NCI-H345 (cell line): ENCODE measurements at regions not wholly inside any gene's neighbourhood (a gene's known extent, or its start where the extent isn't known, plus 50 kb on each side); places are given as distances from the start of the nearest gene placed in this dataset.
"Not testable (repeated sequence)": the region's sequence is repeated elsewhere in the genome, so short reads cannot be mapped to it uniquely, and the experiment has no call there.

Experiments
- DNase-seq: peaks from one replicate; lab custom pipeline; 2025; lab: John Stamatoyannopoulos, UW

DNA sequence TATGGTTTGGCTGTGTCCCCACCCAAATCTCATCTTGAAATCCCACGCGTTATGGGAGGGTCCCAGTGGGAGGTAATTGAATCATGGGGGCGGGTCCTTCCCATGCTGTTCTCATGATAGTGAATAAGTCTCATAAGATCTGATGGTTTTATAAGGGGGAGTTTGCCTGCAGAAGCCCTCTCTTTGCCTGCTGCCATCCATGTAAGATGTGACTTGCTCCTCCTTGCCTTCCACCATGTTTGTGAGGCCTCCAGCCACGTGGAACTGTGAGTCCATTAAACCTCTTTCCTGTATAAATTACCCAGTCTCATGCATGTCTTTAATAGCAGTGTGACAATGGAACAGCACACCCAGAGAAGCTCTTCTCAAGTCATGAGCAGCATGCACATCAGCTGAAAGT lies 119.1 kb upstream of the CARD11 start:
- DNase-seq: not testable (repeated sequence)

DNA sequence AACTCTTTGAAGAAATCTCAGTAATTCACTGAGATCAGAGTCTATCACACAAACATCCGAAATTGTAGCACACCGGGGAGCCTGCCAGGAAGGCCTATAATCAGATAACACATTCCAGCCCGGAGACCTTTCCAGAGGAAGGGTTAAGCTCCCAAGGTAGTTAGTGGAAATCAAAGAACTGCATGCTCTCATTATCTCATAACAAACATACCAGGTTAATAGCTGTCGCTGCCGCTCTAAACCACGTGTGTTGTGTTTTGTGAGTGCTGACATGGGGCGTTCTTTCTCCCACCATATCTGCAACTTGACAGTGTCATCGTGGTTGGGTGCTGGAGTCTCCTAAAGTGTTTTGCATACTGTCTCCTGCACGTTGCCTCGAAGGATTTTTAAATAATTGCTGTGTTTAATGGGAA lies 120.7 kb upstream of the CARD11 start:
- no peak for DNase-seq

DNA sequence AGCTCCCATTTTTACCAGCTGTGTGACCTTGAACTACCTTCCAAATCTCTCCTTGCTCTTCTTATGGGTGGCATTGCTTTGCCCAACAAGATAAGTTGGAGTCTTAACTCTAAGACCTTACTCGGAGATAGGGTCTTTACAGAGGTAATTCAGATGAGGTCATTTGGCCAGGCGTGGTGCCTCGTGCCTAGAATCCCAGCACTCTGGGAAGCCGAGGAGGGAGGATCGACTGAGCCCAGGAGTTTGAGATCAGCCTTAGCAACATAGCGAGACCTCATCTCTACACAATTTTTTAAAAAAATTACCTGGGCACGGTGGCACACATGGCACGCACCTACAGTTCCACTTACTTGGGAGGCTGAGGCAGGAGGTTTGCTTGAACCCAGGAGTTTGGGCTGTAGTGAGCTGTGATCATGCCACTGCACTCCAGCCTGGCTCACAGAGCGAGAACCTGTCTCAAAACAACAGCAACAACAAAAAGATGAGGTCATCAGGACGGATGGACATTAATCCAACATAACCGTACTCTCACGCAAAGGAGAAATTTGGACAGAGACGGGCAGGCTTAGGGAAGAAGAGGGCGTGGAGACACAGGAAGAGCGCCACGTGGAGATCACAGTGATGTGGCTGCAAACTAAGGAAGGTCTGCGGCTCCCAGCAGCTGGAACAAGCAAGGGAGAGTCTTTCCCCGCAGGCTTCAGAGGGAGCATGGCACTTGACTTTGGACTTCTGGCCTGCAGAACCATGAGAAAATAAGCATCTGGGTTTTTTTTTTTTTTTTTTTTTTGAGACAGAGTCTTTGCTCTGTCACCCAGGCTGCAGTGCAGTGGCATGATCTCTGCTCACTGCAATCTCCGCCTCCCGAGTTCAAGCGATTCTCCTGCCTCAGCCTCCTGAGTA lies 122.3 kb upstream of the CARD11 start:
- no peak for DNase-seq

DNA sequence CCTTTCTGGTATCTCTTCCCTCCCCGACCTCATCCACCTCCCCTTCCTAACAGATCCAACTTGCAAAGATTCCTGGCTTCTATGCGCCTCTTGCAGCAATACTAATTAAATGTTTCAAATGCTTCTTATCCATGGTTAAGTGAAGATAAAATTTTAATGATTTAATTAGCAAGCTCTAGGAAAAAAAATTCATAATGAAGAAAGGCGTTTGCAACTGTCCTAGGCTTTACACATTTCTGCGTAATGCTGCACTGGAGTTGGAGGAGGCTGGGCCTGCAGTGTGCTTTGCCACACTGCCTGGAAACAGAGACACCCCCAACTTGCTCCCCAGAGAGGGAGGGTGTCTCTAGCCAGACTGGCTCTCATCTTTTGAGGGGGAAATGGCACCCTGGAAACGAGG lies 123.9 kb upstream of the CARD11 start:
- DNase-seq: no peak

DNA sequence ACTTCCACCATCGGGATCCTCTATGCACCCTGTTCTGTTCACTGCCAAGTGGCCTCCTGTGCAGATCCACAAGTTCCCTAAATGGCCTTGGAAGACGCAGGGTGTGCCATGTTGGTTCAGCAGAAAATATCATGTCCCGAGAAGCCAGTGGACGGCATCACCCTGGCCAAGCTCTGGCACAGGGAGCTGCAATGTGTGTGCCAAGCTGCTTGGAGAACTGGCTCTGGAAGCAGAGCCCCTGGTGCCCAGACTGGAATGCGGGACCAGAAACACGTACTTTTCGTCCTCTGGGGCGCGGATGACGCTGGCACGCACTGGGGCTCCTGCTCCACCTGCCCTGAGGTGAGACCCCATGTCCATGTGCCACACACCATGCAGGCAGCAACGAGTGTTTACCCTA lies 124.7 kb upstream of the CARD11 start:
- DNase-seq: no peak

DNA sequence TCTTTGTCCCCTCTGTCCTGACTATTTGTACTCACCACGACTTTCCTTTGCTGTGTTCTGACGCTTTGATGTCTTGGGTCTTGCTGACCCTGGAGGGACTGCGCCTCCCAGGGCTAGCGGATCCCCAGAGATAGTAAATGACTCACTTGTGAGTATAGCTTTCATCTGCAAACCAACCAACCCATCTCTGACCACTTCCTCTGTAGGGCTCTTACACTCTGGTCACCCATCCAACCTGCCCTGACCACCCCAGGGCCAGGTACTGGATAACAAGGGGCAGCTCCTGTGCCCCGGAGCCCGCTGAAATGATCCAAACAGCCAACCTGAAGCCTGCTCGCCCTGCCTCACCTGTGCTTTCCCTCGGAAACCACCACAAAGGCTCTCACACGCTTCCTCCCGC lies 125.2 kb upstream of the CARD11 start:
- no peak for DNase-seq

DNA sequence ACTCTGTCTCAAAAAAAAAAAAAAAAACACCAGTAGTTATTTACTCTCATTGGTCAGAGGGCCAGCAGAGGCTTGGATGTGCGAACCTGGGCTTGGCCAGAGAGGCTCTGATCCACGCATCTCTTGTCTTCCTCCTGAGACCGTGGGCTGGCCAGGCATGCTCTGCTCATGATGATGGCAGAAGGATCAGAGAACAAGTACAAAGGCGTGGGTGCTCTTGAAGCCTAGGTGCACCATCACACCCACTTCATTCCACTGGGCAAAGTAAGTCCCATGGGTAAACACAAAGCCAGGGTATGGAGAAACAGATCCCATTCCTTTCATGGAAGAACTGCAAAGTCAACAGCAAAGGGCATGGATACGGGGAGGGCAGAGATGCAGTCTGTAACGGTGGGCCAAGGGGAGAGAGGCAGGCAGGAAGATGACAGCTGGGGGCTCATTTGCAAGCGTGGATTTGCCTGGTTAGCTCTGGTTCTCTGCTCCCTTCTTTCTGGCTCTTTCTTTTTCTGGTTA lies 128.2 kb upstream of the SDK1 start:
- no peak for DNase-seq

DNA sequence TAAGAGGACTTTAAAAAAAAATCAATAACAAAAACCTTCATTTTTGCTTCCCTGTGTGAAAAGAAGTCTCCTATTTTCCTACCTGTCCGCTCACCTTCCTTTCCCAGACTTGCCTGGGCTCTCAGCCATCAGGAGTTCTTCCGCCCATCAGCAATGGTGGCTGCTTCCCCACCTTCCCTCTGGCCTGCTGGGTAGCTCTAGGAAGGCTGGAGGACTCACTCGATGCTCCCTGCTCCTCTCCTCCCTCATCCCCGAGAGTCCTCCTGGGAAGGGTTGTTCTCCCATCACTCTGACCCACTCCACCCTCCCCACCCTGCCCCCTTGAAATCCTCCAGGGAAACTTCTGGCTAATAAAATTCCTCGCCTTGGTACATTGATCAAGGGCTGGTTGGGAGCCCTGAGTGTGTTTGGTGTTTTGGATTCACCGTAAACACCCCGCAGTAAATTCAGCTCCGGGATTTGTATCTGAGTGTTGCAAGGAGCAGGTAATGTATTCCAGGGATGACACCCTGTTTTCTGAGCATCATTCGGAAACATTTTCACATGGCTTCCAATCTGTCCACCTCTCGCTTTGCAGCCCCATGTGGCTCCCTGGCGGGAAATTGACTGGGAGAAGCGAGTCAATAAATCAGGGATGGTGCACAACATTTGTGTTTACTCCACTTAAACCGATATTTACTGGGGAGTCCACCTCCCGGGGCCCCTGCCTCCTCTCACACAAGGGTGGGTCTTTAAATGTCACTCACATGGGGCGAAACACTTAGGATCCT lies 126.4 kb upstream of the SDK1 start:
- DNase-seq: no peak

DNA sequence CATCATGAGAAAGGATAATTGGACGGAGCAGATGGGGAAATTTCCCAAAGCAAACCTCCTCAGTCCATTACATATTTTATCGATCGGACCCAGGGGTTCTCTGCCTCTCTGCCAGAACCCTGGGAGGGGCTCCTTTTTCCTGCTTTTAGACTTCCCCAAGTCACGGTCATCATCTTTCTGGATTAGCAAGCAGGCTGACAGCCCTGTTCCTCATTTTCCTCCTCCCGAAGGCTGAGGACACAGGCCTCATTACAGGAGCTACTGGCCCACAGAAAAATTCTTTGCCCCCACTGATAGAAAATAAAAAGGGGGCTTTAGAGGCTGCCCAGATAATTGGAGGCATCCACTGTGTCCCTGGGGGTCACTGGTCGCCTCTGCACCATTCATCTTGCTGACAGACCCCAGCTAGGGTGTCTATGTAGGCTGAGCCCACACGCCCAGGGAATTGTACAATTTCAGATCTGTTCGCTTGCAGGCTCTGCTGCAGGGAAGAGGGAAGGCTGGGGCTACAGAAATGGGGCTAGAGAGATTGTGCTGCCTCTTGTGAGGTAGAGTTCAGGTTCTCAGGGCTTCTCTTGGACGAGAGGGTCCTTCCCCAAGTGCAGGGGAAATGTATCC lies 125.7 kb upstream of the SDK1 start:
- no peak for DNase-seq

DNA sequence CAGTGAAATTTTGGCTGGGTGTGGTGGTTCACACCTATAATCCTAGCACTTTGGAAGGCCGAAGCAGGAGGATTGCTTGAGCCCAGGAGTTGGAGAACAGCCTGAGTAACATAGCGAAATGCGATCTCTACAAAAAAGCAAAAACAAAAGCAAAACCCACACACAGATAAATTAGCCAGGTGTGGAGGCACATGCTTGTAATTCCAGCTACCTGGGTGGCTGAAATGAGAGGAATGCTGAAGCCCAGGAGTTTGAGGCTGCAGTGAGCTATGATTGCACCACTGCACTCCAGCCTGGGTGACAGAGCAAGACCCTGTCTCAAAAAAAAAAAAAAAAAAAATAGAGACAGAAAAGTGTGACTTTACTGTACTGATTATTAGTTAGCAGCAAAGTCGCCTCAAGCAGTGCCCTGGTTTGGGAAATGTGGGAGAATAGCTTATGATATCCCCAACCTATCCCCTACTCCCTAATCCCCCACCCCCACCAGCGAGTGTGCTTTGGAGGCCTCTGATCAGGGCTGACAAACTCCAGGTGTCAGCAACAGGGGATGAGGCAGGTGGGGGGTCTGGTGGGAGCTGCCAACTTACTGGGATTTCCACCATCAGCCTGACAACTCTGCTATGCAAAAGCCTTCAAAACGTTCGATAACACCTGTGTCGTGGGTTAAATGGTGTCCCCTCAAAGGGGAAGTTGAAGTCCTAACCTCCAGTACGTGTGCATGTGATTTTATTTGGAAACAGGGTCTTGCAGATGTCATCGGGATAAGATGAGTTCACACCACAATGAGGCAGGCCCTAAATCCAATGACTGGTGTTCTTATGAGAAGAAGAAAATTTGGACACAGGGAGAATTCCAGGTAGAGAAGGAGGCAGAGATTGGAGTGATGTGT lies 124.7 kb upstream of the SDK1 start:
- DNase-seq: no peak

DNA sequence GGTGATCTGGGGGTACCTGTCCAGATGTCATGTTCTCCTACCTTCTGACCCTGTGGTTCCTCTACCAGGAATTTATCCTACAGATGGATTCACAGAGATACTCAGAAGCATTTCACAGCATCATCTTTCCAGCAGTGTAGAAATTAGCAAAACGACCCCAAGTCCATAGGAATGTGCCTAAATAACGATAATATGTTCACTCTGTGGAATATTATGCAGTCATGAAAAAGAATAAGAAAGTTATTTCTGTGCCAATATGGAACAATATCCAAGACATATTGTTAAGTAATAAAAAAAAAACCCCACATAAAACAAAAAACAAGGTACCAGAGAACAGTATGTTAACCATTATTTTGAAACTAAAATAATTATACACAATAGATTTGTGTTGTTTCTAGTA lies 123.8 kb upstream of the SDK1 start:
- DNase-seq: no peak

DNA sequence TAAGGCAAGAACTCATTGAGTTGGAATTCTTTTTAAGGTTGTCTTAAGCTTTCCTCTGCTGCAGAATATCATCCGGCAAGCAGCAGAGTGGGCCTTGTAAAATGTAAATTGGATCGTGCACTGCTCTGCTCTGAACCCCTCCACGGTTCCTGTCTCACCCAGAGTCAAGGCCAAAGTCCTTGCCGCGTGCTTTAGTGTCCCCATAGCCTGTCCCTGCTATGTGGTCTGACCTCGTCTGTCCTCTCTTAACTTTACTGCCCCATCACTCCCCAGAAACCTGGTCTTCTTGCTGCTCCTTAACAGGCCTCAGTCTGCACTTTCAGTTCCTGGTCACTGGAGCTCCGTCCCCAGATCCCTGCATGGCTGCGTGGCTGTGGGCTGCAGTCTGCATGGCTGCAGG lies 121.6 kb upstream of the SDK1 start:
- DNase-seq: no peak

DNA sequence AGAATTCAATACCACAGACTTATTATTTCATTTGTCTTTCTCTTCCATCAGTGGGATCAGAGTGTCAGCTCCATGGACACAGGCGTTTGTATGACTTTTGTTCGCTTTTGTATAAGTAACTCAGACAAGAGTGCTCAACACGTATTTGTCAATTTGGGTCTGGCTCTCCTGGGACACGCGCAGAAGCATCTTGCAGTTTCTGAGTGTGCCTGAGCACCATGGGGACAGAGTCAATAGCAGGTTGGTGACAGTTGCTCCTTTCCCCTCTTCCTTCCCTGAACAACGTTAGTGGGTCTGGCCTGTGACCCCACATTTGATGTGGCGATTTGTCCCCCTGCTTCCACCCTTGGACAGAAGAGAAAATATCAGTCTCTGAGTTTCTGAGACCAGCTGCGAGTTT lies 120.4 kb upstream of the SDK1 start:
- DNase-seq: no peak

DNA sequence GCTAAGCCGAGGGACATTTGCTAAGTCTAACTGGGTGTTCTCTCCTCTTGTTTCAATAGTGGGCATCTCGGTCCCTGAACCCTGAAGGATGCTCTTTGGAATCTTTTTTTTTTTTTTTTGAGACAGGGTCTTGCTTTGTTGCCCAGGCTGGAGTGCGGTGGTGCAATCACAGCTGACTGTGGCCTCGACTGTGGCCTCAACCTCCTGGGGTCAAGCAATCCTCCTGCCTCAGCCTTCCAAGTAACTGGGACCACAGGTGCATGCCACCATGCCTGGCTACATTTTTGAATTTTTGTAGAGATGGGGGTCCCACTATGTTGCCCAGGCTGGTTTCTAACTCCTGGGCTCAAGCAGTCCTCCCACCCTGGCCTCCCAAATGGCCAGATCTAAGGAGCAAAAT lies 119.0 kb upstream of the SDK1 start:
- DNase-seq: not testable (repeated sequence)

DNA sequence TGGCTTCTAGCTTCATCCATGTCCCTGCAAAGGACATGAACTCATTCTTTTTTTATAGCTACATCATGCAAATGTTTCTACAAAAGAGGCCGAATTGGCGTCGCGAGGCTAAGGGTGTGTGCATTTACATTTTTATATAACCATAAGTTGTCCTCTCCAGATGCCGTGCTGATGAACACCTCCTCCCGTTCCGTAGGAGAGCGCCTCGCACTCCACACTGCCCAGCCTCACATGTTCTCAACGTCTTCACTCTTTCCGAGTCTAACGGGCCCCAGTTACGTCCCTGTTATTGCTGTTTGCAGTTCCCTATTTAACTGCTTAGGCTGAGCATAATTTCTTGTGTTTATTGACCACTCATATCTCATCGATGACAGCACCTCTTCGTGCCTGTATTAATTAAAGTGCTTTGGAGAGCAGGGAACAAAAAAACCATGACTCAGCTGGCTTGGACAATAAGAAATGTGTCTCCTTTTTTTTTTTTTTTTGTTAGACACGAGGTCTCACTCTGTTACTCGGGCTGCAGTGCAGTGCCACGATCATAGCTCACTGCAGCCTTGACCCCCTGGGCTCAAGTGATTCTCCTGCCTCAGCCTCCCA lies 113.5 kb upstream of the SDK1 start:
- no peak for DNase-seq

DNA sequence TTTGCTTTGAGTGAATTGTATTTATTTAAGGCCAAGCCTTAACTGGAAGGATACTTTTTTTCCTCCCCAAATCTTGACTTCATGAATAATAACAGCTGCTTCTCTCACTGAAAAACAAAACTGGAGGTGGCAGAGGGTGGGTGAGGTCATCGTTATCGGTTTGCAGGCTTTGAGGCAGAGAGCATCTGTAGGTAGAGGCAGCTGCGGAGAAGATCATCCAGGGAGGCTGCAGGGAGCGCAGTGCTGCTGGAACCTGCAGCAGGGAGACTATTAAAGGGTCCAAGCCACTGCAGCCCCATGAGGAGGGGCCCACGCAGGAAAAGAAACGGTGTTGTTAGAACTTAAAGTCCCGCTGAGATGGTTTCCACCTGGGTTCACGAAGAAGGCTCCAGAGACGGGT lies 112.1 kb upstream of the SDK1 start:
- DNase-seq: no peak

DNA sequence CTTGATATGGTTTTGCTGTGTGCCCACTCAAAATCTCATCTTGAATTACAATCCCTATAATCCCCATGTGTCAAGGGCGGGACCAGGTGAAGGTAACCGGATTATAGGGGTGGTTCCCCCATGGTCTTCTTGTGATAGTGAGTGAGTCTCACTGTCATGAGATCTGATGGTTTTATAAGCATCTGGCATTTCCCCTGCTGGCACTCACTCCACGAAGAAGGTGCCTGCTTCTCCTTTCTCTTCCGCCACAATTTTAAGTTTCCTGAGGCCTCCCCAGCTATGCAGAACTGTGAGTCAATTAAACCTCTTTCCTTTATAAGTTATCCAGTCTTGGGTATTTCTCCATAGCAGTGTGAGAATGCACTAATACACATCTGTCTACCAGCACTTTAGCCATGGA lies 109.5 kb upstream of the SDK1 start:
- no peak for DNase-seq

DNA sequence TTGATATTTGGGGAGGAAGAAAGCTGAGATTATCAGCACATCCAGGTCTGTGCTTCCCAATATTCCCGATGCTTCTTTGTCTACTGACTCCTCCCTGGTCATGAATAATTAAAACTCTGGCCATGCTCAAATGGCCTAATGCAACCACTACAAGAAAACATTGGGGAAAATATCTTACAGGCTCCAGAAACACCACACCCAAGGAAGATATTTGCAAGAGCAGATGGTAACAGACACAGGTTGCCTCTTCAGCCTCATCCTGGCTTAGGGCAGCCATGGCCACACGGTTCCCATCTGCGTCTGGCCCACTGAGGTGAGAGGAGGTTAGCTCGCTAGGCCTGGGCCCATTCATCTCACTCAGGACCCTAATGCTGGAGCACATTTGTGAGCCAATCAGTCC lies 108.4 kb upstream of the SDK1 start:
- no peak for DNase-seq

DNA sequence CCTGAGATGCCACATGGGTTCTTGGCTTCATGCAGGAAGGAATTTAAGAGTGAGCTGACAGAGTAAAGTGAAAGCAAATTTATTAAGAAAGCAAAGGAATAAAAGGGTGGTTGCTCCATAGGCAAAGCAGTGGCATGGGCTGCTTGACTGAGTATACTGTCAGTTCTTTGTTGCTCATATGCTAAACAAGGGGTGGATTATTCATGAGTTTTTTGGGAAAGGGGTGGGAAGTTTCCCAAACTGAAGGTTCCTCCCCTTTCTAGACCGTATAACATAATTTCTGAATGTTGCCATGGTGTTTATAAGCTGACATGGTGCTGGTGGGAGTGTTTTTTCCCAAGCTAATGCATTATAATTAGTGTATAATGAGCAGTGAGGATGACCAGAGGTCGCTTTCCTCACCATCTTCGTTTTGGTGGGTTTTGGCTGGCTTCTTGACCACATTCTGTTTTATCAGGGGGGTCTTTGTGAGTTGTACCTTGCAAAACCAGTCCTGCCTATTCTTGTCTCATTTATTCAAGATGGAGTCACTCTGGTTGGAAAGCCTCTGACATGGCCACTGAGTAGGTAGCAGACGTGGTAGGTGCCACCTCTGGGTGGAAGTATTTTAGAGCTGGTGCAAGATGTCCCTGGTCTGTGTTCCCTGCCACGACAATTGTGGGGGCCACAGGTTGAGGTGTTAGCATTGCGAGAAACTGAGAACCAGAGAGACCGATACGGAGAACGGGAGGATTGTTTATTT lies 107.5 kb upstream of the SDK1 start:
- DNase-seq: no peak

DNA sequence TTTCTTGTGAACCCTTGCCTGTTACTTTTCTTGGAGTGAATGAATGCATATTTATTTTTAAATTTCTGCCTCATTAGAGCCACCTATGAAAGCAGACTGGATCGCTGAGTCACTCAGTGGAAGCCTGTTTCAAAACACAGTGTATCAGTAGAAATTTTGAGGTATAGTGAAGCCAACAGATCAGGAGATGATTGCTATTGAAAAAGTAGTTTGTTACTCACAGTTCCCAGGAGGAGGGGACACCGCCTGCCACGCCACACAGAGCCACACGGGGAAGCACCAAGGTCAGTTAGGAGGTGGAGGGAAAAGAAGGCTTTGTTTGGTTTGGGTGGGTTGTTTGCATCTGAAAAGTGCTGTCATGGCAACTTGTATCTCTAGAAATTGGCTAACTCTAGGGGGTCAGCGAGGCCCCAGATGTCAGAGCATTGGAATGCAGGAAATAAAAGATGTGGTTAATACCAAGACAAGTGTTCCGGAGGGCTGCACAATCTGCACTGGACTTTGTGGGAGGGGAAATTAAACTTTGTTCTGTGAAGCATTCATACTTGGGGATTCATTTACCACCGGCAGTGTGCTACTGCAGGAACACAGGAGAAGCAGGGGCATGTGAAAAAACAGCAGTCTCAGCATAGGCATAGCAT lies 106.4 kb upstream of the SDK1 start:
- DNase-seq: no peak
